ENCODE measurements at regions not wholly inside any gene's neighbourhood (a gene's known extent, or its start where the extent isn't known, plus 50 kb on each side); places are given as distances from the start of the nearest gene placed in this dataset.

- no peak for TF ChIP-seq REST (IDR thresholded peaks at IDR 0.05; ENCODE audit: insufficient read depth in 1 of 2, low read depth in 2 of 2, low read length in 2 of 2)
- no peak for TF ChIP-seq SIN3A (IDR thresholded peaks at IDR 0.05; ENCODE audit: borderline replicate concordance, insufficient read depth, low read length)
- TF ChIP-seq FOXP2 (optimal IDR thresholded peaks at IDR 0.05; ENCODE audit: borderline replicate concordance, extremely low read depth, extremely low read length, insufficient read depth) = no peak
- TF ChIP-seq TAF1 (IDR thresholded peaks at IDR 0.05; ENCODE audit: borderline replicate concordance, insufficient read depth, low read length) = no peak
- TF ChIP-seq POLR2AphosphoS5 (IDR thresholded peaks at IDR 0.05; ENCODE audit: low read depth, low read length) = no peak
Measured at GRCh38 chr2:7728388-7728787, 811.2 kb downstream of the RNF144A start.

GRCh38 chr2:7730449-7730848 is 813.2 kb downstream of the RNF144A start:
- TF ChIP-seq SIN3A (IDR thresholded peaks at IDR 0.05; ENCODE audit: borderline replicate concordance, insufficient read depth, low read length) = no peak
- TF ChIP-seq REST (IDR thresholded peaks at IDR 0.05; ENCODE audit: insufficient read depth in 1 of 2, low read depth in 2 of 2, low read length in 2 of 2) = no peak
- no peak for TF ChIP-seq FOXP2 (optimal IDR thresholded peaks at IDR 0.05; ENCODE audit: borderline replicate concordance, extremely low read depth, extremely low read length, insufficient read depth)
- no peak for TF ChIP-seq POLR2AphosphoS5 (IDR thresholded peaks at IDR 0.05; ENCODE audit: low read depth, low read length)
- no peak for TF ChIP-seq TAF1 (IDR thresholded peaks at IDR 0.05; ENCODE audit: borderline replicate concordance, insufficient read depth, low read length)

GRCh38 chr2:7730990-7731389 is 813.8 kb downstream of the RNF144A start:
- TF ChIP-seq REST (IDR thresholded peaks at IDR 0.05; ENCODE audit: insufficient read depth in 1 of 2, low read depth in 2 of 2, low read length in 2 of 2) (no peak), FOXP2 (optimal IDR thresholded peaks at IDR 0.05; ENCODE audit: borderline replicate concordance, extremely low read depth, extremely low read length, insufficient read depth) (no peak), POLR2AphosphoS5 (IDR thresholded peaks at IDR 0.05; ENCODE audit: low read depth, low read length) (no peak), TAF1 (IDR thresholded peaks at IDR 0.05; ENCODE audit: borderline replicate concordance, insufficient read depth, low read length) (no peak)

GRCh38 chr2:7732497-7732896 is 815.3 kb downstream of the RNF144A start:
- TF ChIP-seq POLR2AphosphoS5 (IDR thresholded peaks at IDR 0.05; ENCODE audit: low read depth, low read length) = no peak
- TF ChIP-seq TAF1 (IDR thresholded peaks at IDR 0.05; ENCODE audit: borderline replicate concordance, insufficient read depth, low read length) = no peak
- TF ChIP-seq SIN3A (IDR thresholded peaks at IDR 0.05; ENCODE audit: borderline replicate concordance, insufficient read depth, low read length) = no peak
- TF ChIP-seq REST (IDR thresholded peaks at IDR 0.05; ENCODE audit: insufficient read depth in 1 of 2, low read depth in 2 of 2, low read length in 2 of 2) = no peak
- no peak for TF ChIP-seq FOXP2 (optimal IDR thresholded peaks at IDR 0.05; ENCODE audit: borderline replicate concordance, extremely low read depth, extremely low read length, insufficient read depth)
